ENCODE measurements at regions not wholly inside any gene's neighbourhood (a gene's known extent, or its start where the extent isn't known, plus 50 kb on each side); places are given as distances from the start of the nearest gene placed in this dataset.

- Histone ChIP-seq H3K79me2 (replicated peaks; ENCODE audit: insufficient read depth) (no peaks in the 10 kb centered on the region), H2AFZ (no peak overlapping the region), H3F3A (replicated peaks; ENCODE audit: low read depth) (no peaks in the 10 kb centered on the region; the same call in 1 of the 2 replicates), H3K27ac (ENCODE audit: low read depth) (no peak overlapping the region), H3K4me2 (no peak overlapping the region), H4K20me1 (replicated peaks; ENCODE audit: insufficient read depth) (no peaks in the 10 kb centered on the region), H3K4me3 (no peak overlapping the region), H3K9me2 (ENCODE audit: insufficient read depth) (no peaks in the 10 kb centered on the region), H3K27me3 (ENCODE audit: insufficient read depth) (no peaks in the 10 kb centered on the region), H3K4me1 (ENCODE audit: insufficient read depth) (peaks cover 9% of the 10 kb centered on the region), H3K36me3 (ENCODE audit: insufficient read depth) (no peaks in the 10 kb centered on the region)
- peaks cover 37% of the 10 kb centered on the region for H3K4me1 Mint-ChIP-seq
- H3K9me3 Mint-ChIP-seq = peaks cover 2% of the 10 kb centered on the region; the same call in 1 of the 3 replicates
- peaks cover 7% of the 10 kb centered on the region for H3K27me3 Mint-ChIP-seq (ENCODE audit: insufficient read depth, low read depth, poor library complexity)
- H3K36me3 Mint-ChIP-seq (ENCODE audit: low read depth) = 0 out of 3 replicates have a peak, but pooled peaks cover 2% of the 10 kb centered on the region
- ATAC-seq (no peak), DNase-seq (ENCODE audit: low spot score) (no peak)
- no peak for TF ChIP-seq CTCF (conservative IDR thresholded peaks at IDR 0.05; ENCODE audit: low read depth in 2 of 2)
- TF ChIP-seq NANOG (IDR thresholded peaks at IDR 0.05; ENCODE audit: borderline replicate concordance) = no peak
- no peak for TF ChIP-seq ZNF331 (CRISPR knock-in tag; IDR thresholded peaks at IDR 0.05; ENCODE audit: low read depth)
- no peak for TF ChIP-seq ETS1 (IDR thresholded peaks at IDR 0.05)
- TF ChIP-seq ZNF114 (CRISPR knock-in tag; IDR thresholded peaks at IDR 0.05) = no peak
- no peak for TF ChIP-seq REST (IDR thresholded peaks at IDR 0.05; ENCODE audit: unreplicated experiment)
- no peak for TF ChIP-seq CREB1 (CRISPR knock-in tag; IDR thresholded peaks at IDR 0.05; ENCODE audit: low read depth)
- no peak for TF ChIP-seq ZNF462 (CRISPR knock-in tag; IDR thresholded peaks at IDR 0.05)
- no peak for TF ChIP-seq EZH2 (IDR thresholded peaks at IDR 0.05; ENCODE audit: low read depth, unreplicated experiment)
- no peak for TF ChIP-seq POLR2AphosphoS5 (IDR thresholded peaks at IDR 0.05; ENCODE audit: low read depth)
- no peak for TF ChIP-seq STAT1 (IDR thresholded peaks at IDR 0.05; ENCODE audit: unreplicated experiment)
- no peak overlapping the region for H3K27ac Mint-ChIP-seq
- no peak overlapping the region for H3K4me3 Mint-ChIP-seq
Measured at GRCh38 chr5:1948111-1948510, 65.4 kb upstream of the IRX4 start.

Data from GM23338 (cell line).